ENCODE measurements at regions not wholly inside any gene's neighbourhood (a gene's known extent, or its start where the extent isn't known, plus 50 kb on each side); places are given as distances from the start of the nearest gene placed in this dataset.

DNA sequence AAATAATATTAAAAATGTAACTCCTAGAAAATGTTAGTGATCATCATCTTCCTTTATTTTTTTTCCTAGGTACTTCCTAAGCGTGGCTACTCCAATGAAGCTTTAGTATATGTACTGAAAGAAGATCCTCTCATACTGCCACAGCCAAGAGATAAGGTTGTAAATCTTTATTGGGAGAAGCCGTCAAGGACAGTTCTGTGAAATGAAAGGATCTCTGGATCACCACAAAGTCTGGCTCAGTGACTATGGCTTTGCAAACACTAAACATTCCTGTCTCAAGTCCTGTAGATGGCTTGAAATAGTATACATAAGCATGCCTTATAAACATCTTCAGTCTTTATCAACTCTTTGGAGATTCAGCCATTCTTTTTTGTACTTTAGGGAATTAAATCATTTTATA, 61.2 kb upstream of the DPH5 start:
- TF ChIP-seq EZH2phosphoT487 (IDR thresholded peaks at IDR 0.05; ENCODE audit: insufficient read depth, low read depth): no peak
- no peak for TF ChIP-seq EZH2 (IDR thresholded peaks at IDR 0.05; ENCODE audit: insufficient read depth, poor library complexity, severe bottlenecking)

All from GM23248 (cell line).